Uterus (tissue), 3 donors: ENCODE measurements at regions not wholly inside any gene's neighbourhood (a gene's known extent, or its start where the extent isn't known, plus 50 kb on each side); places are given as distances from the start of the nearest gene placed in this dataset.

ENCODE experiments used
- DNase-seq, 2 donors: peaks; one replicate each; pipeline ENCODE4 v3.0.0-alpha.2; 2019 to 2020
- H3K27ac ChIP-seq, 2 donors: fragments of 200-600 bp; sonication (generic); 1 replicate in 1 of 2; 2 replicates in 1 of 2; pipeline ENCODE4 v1.5.1; 2016 to 2018
- H3K27me3 ChIP-seq, 2 donors: fragments of 200-600 bp; sonication (generic); one replicate each; pipeline ENCODE4 v1.5.1; 2018 to 2019; ENCODE audit warnings: control low read depth in 1 of 2
- H3K36me3 ChIP-seq, 2 donors: fragments of 200-600 bp; sonication (generic); one replicate each; pipeline ENCODE4 v1.5.1; 2019; ENCODE audit warnings: control low read depth in 1 of 2
- H3K4me1 ChIP-seq, 2 donors: fragments of 200-600 bp; sonication (generic); one replicate each; pipeline ENCODE4 v1.5.1; 2018 to 2019; ENCODE audit warnings: control low read depth in 1 of 2
- H3K4me3 ChIP-seq, 2 donors: fragments of 200-600 bp; sonication (generic); 1 replicate in 1 of 2; 2 replicates in 1 of 2; pipeline ENCODE4 v1.5.1; 2018 to 2019; ENCODE audit warnings: mild to moderate bottlenecking in 1 of 2
- H3K9me3 ChIP-seq, 2 donors: fragments of 200-600 bp; sonication (generic); one replicate each; pipeline ENCODE4 v1.5.1; 2019; ENCODE audit warnings: control low read depth in 1 of 2
- POLR2A ChIP-seq, 2 donors: fragments of 450-650 bp; IDR thresholded peaks; one replicate each; pipeline ENCODE4 v1.6.1; 2016; ENCODE audit warnings: antibody characterized with exemption in 2 of 2, mild to moderate bottlenecking in 1 of 2, moderate library complexity in 1 of 2
- intact Hi-C: fragments of 100-400 bp; cut with DNase I; formaldehyde crosslinking; loops from one replicate; pipeline ENCODE4 v1.15.1; 2023; ENCODE audit warnings: low total_unique reads
- TF ChIP-seq, protein P1 (sequence below), 4 experiments: fragments of 200-600 bp in 2 of 4; fragments of 450-650 bp in 2 of 4; sonication (generic) in 2 of 4; IDR thresholded peaks; one replicate each; pipeline ENCODE4 v1.5.1; 2016 to 2019; ENCODE audit warnings: antibody characterized with exemption in 4 of 4, mild to moderate bottlenecking in 2 of 4, moderate library complexity in 1 of 4
- donor health status: DM: yes; HTN: yes; CAD: no.

GRCh38 chr6:103674790-103675189 is 1184.9 kb downstream of the HACE1 start:
- intact Hi-C loops, result no loop called here

DNA sequence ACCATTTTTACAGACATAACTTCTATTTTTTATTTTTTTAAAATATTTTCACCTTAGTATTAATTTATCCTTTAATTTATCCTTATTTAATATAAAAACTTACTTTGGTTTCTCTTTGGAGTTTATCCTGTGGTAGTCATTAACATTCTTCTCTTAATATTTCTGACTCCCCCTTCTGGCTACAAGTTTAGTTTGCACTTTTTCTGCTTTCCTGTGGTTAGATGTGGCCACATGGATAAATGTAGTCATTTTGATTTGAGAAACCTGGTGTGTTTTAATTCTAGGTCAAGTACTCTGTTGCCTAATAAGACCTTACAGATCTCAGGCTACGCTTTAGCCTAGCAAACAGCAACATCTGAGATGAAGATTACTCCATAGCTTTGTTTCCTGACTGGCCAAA is 1187.5 kb downstream of the HACE1 start:
- DNase-seq, result no peak
- intact Hi-C loops, result no loop called here
- H3K4me3 ChIP-seq, result no peak overlapping the region

More at GRCh38 chr6:103674790-103675189, 1184.9 kb downstream of the HACE1 start:
- no peak for DNase-seq
- Histone ChIP-seq H3K36me3 (no peaks in the 10 kb centered on the region), H3K27me3 (no peaks in the 10 kb centered on the region), H3K27ac (no peak overlapping the region), H3K9me3 (no peaks in the 10 kb centered on the region), H3K4me1 (no peaks in the 10 kb centered on the region), H3K4me3 (no peak overlapping the region)
- TF ChIP-seq, protein P1, sequence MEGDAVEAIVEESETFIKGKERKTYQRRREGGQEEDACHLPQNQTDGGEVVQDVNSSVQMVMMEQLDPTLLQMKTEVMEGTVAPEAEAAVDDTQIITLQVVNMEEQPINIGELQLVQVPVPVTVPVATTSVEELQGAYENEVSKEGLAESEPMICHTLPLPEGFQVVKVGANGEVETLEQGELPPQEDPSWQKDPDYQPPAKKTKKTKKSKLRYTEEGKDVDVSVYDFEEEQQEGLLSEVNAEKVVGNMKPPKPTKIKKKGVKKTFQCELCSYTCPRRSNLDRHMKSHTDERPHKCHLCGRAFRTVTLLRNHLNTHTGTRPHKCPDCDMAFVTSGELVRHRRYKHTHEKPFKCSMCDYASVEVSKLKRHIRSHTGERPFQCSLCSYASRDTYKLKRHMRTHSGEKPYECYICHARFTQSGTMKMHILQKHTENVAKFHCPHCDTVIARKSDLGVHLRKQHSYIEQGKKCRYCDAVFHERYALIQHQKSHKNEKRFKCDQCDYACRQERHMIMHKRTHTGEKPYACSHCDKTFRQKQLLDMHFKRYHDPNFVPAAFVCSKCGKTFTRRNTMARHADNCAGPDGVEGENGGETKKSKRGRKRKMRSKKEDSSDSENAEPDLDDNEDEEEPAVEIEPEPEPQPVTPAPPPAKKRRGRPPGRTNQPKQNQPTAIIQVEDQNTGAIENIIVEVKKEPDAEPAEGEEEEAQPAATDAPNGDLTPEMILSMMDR (IDR thresholded peaks at IDR 0.05), result no peak
- no peak for TF ChIP-seq POLR2A (IDR thresholded peaks at IDR 0.05)

GRCh38 chr6:103629613-103630012 is 1230.1 kb downstream of the HACE1 start:
- intact Hi-C loops, result no loop called here
- Histone ChIP-seq H3K4me3 (no peak overlapping the region), H3K4me1 (no peaks in the 10 kb centered on the region), H3K27ac (no peak overlapping the region), H3K27me3 (no peaks in the 10 kb centered on the region), H3K9me3 (no peaks in the 10 kb centered on the region), H3K36me3 (no peaks in the 10 kb centered on the region)
- TF ChIP-seq, protein P1 (IDR thresholded peaks at IDR 0.05), result no peak
- DNase-seq, result no peak

More for the DNA sequence above, 1187.5 kb downstream of the HACE1 start:
- H3K27me3 ChIP-seq, result no peaks in the 10 kb centered on the region
- H3K4me1 ChIP-seq, result no peaks in the 10 kb centered on the region
- H3K27ac ChIP-seq, result no peak overlapping the region
- H3K36me3 ChIP-seq, result no peaks in the 10 kb centered on the region
- no peaks in the 10 kb centered on the region for H3K9me3 ChIP-seq
- TF ChIP-seq POLR2A (IDR thresholded peaks at IDR 0.05), result no peak
- TF ChIP-seq, protein P1 (IDR thresholded peaks at IDR 0.05), result no peak

DNA sequence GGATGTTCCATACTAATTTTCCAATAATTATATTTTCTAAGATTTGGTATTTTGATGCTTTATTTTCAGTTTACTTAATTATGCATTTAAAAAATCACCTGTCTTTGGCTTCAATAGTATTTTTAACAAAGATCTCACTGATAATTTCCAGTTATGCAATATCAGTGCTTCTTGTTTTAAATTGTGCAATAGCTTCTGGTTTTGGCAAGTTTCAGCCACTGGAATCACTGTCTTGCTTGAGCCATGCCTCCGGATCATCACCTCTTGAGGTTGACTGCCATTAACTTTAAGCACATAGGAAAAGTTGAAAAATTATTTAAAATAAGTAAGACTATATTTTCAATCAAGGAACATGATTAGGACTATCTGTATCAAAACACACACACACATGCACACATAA is 1242.1 kb downstream of the HACE1 start:
- no peak for TF ChIP-seq POLR2A (IDR thresholded peaks at IDR 0.05)
- TF ChIP-seq, protein P1 (IDR thresholded peaks at IDR 0.05), result no peak
- intact Hi-C loops, result no loop called here

DNA sequence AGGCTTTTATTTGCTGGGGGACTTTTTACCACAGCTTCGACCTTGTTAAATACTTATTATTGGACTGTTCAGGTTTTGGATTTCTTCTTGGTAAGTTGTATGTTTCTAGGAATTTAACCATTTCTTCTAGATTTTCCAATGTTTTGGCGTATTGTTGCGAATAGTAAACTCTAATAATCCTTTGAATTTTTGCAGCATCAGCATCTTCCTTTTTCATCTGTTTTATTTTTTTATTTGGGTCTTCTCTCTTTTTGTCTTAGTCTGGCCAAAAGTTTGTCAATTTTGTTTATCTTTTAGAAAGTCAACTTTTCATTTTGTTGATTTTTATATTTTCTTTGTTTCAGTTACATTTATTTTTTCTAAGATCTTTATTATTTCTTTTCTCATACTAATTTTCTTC is 1272.0 kb downstream of the HACE1 start:
- Histone ChIP-seq H3K27me3 (no peaks in the 10 kb centered on the region), H3K36me3 (no peaks in the 10 kb centered on the region), H3K27ac (no peak overlapping the region), H3K4me3 (no peak overlapping the region), H3K4me1 (no peaks in the 10 kb centered on the region), H3K9me3 (no peaks in the 10 kb centered on the region)
- TF ChIP-seq, protein P1 (IDR thresholded peaks at IDR 0.05), result no peak
- TF ChIP-seq POLR2A (IDR thresholded peaks at IDR 0.05), result no peak
- DNase-seq, result no peak
- intact Hi-C loops, result no loop called here

More for the DNA sequence above, 1242.1 kb downstream of the HACE1 start:
- Histone ChIP-seq H3K4me1 (no peaks in the 10 kb centered on the region), H3K9me3 (no peaks in the 10 kb centered on the region), H3K27me3 (no peaks in the 10 kb centered on the region), H3K27ac (no peak overlapping the region), H3K4me3 (no peak overlapping the region), H3K36me3 (no peaks in the 10 kb centered on the region)
- no peak for DNase-seq
